OCI-LY3 (cell line): ENCODE measurements at regions not wholly inside any gene's neighbourhood (a gene's known extent, or its start where the extent isn't known, plus 50 kb on each side); places are given as distances from the start of the nearest gene placed in this dataset.

Experiments
- H2AFZ ChIP-seq: fragments of 200-600, 300-600 bp; shearing (Covaris generic); 2 replicates; pipeline ENCODE4 v1.6.0; 2014; ENCODE audit warnings: antibody characterized with exemption, low read depth, low read length
- H3K27ac ChIP-seq: fragments of 200-600, 300-600 bp; sonication (generic); 2 replicates; pipeline ENCODE4 v1.5.1; 2014; ENCODE audit warnings: mild to moderate bottlenecking, low read length, moderate library complexity, mixed read lengths
- H3K27me3 ChIP-seq: fragments of 200-600, 300-600 bp; sonication (generic); 2 replicates; pipeline ENCODE4 v1.6.1; 2014; ENCODE audit warnings: low read depth, low read length, mixed read lengths
- H3K36me3 ChIP-seq: fragments of 200-600, 300-600 bp; sonication (generic); replicated peaks from 2 replicates; pipeline ENCODE3; 2014; ENCODE audit warnings: low read depth, low read length, mixed read lengths
- H3K4me1 ChIP-seq: fragments of 300-600, 200-600 bp; sonication (generic); 2 replicates; pipeline ENCODE4 v1.6.1; 2014; ENCODE audit warnings: low read length, mixed read lengths
- H3K4me2 ChIP-seq: fragments of 200-600, 300-600 bp; sonication (generic); 2 replicates; pipeline ENCODE4 v1.6.1; 2014; ENCODE audit warnings: low read length, mixed read lengths
- H3K4me3 ChIP-seq: fragments of 300-600, 200-600 bp; sonication (generic); 2 replicates; pipeline ENCODE4 v1.5.1; 2014; ENCODE audit warnings: antibody characterized with exemption, mild to moderate bottlenecking, low read length, moderate library complexity
- H3K79me2 ChIP-seq: fragments of 300-600, 200-600 bp; shearing (Covaris generic); 2 replicates; pipeline ENCODE4 v1.6.1; 2014; ENCODE audit warnings: mild to moderate bottlenecking, low read length, mixed read lengths
- H3K9ac ChIP-seq: fragments of 300-600, 200-600 bp; shearing (Covaris generic); 2 replicates; pipeline ENCODE4 v1.6.0; 2014; ENCODE audit warnings: mild to moderate bottlenecking, low read length, moderate library complexity
- H3K9me3 ChIP-seq: fragments of 200-600, 300-600 bp; shearing (Covaris generic); 2 replicates; pipeline ENCODE4 v1.6.1; 2014; ENCODE audit warnings: low read length, mixed read lengths; ENCODE audit not compliant: insufficient read depth
- H4K20me1 ChIP-seq: fragments of 200-600, 300-600 bp; sonication (generic); 2 replicates; pipeline ENCODE4 v1.6.1; 2016; ENCODE audit warnings: low read length, mixed read lengths; ENCODE audit not compliant: insufficient read depth
- EZH2phosphoT487 ChIP-seq: fragments of 200-600 bp; shearing (Covaris generic); IDR thresholded peaks from 2 replicates; pipeline ENCODE4 v1.6.1; 2018; ENCODE audit warnings: antibody characterized with exemption, mixed run types, low read depth
- TF ChIP-seq, protein P1 (sequence below): fragments of 200-600, 300-600 bp; sonication (generic); IDR thresholded peaks from 2 replicates; pipeline ENCODE4 v1.5.1; 2014; ENCODE audit warnings: antibody characterized with exemption, low read length, low read depth

DNA sequence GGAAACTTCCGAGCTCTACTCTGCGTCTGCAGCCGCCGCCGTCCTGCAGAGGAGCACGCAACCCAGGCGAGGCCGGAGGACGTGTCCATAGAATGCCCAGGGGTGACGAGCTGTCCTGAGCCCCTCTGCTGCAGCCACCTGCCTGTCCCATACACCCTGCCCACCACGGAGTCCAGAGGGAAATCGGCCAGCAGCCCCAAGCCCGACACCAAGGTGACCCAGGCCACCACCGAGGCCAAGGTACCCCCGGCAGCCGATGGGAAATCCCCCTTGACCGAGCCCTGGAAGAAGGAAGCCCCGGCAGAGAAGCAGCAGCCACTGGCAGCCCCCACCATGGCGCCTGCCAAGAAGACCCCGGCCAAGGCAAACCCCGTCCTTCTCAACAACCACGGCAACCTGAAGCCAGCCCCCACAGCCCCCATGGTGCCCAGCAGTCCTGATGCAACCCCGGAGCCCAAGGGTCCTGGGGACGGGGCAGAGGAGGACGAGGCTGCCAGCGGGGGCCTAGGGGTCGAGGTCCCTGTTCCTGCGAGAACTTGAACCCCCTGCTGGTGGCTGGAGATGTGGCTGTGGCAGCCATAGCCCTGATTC lies 128.7 kb upstream of the C14orf180 start:
- Histone ChIP-seq H3K9ac (no peak overlapping the region), H3K4me3 (no peak overlapping the region), H3K36me3 (no peaks in the 10 kb centered on the region), H3K4me2 (no peak overlapping the region), H3K79me2 (no peaks in the 10 kb centered on the region), H4K20me1 (no peaks in the 10 kb centered on the region), H3K9me3 (0 out of 2 replicates have a peak, but pooled peaks cover 3% of the 10 kb centered on the region), H3K4me1 (no peaks in the 10 kb centered on the region), H3K27me3 (peaks cover 25% of the 10 kb centered on the region), H3K27ac (no peak overlapping the region), H2AFZ (no peak overlapping the region)
- TF ChIP-seq EZH2phosphoT487: no peak
- TF ChIP-seq, protein P1, sequence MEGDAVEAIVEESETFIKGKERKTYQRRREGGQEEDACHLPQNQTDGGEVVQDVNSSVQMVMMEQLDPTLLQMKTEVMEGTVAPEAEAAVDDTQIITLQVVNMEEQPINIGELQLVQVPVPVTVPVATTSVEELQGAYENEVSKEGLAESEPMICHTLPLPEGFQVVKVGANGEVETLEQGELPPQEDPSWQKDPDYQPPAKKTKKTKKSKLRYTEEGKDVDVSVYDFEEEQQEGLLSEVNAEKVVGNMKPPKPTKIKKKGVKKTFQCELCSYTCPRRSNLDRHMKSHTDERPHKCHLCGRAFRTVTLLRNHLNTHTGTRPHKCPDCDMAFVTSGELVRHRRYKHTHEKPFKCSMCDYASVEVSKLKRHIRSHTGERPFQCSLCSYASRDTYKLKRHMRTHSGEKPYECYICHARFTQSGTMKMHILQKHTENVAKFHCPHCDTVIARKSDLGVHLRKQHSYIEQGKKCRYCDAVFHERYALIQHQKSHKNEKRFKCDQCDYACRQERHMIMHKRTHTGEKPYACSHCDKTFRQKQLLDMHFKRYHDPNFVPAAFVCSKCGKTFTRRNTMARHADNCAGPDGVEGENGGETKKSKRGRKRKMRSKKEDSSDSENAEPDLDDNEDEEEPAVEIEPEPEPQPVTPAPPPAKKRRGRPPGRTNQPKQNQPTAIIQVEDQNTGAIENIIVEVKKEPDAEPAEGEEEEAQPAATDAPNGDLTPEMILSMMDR: no peak

DNA sequence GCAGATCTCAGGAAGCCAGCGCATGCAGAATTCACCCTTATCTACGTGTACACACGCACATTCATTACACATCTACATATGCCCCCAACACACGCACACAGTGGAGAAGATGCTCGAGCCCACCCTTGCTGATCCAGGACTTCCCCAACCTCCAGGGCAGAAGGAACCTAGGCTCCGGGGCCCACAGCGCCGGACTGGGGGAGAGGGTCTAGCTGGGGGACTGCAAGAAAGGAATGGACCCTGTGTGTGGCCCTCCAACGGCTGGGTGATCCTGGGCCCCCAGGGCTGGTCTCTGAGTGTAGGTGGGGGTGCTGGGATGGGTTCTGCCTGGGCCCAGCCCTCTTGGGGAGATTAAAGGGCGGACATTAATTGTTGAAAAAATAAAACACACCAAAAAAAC lies 128.1 kb upstream of the C14orf180 start:
- no peak overlapping the region for H3K9ac ChIP-seq
- H3K79me2 ChIP-seq: no peaks in the 10 kb centered on the region
- no peaks in the 10 kb centered on the region for H3K36me3 ChIP-seq
- H3K27me3 ChIP-seq: peaks cover 31% of the 10 kb centered on the region
- H3K27ac ChIP-seq: no peak overlapping the region
- no peaks in the 10 kb centered on the region for H3K4me1 ChIP-seq
- H4K20me1 ChIP-seq: no peaks in the 10 kb centered on the region
- no peak overlapping the region for H3K4me3 ChIP-seq
- TF ChIP-seq, protein P1: no peak
- TF ChIP-seq EZH2phosphoT487: no peak
- 0 out of 2 replicates have a peak, but pooled peaks cover 3% of the 10 kb centered on the region for H3K9me3 ChIP-seq
- H3K4me2 ChIP-seq: no peak overlapping the region
- H2AFZ ChIP-seq: no peak overlapping the region

DNA sequence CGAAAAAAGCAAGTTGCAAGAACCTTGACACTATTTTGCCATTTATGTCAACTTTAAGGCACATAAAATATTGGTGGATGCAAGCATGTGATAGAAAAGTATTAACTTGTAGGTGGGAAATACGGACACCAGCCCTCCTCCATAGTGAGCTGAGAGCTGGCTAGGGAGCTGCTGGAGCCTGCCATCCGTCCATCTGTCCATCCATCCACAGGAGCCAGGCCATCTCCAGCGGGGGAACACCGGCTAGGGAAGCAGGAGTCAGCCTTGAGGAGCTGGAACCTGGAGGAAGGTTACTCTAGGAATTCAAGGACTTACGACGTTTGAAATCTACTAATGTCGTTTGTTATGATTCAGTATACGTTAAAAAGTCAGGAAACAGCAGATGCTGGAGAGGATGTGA lies 120.7 kb upstream of the C14orf180 start:
- Histone ChIP-seq H2AFZ (no peak overlapping the region), H4K20me1 (no peaks in the 10 kb centered on the region), H3K36me3 (no peaks in the 10 kb centered on the region), H3K27me3 (peaks cover 17% of the 10 kb centered on the region; the same call in 1 of the 2 replicates), H3K9ac (no peak overlapping the region), H3K4me2 (no peak overlapping the region), H3K4me1 (no peaks in the 10 kb centered on the region), H3K9me3 (no peaks in the 10 kb centered on the region), H3K4me3 (no peak overlapping the region), H3K27ac (no peak overlapping the region), H3K79me2 (no peaks in the 10 kb centered on the region)
- TF ChIP-seq, protein P1: no peak
- no peak for TF ChIP-seq EZH2phosphoT487

DNA sequence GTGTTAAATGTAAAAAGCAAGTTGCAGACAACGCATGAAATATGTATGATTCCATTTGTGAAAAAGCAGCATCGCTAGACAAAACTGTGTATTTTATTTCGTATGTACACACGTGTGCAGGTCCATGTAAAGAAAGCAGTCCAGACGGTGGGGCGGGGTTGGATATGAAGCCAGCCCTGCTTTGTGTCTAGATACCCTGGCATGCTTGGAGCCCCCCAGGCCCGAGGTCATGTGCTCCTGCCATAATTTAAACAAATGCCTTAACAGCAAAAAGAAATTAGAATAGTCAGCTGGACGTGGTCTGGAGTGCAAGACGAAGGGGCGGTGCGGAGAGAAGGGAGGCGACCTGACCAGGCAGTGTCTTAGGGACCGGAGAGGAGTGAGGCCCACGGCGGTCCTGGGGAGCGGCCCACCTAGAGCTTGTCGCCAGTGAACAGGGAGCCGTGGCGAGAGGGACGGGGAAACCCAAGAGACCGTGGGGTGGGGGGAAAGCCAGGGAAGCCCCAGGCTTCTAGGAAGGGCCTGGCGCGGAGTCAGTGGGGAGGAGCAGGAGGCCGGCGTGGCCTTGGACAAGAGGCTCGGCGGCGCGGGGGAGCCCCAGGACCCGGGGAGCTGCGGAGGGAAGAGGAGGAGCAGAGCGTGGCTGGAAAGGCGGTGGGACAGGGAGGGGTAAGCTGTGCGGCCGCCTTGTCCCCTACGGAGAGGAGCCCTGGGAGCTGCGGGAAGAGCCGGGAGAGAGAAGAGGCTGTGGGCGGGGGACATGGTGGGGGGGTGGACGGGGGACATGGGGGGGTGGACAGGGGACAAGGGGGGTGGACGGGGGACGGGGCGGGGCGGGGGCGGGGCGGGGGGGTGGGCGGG lies 118.5 kb upstream of the C14orf180 start:
- Histone ChIP-seq H3K27me3 (peaks cover 13% of the 10 kb centered on the region; the same call in 1 of the 2 replicates), H4K20me1 (no peaks in the 10 kb centered on the region), H3K79me2 (no peaks in the 10 kb centered on the region), H2AFZ (no peak overlapping the region), H3K27ac (no peak overlapping the region), H3K4me3 (no peak overlapping the region), H3K4me1 (no peaks in the 10 kb centered on the region), H3K9ac (no peak overlapping the region), H3K9me3 (no peaks in the 10 kb centered on the region), H3K36me3 (no peaks in the 10 kb centered on the region), H3K4me2 (no peak overlapping the region)
- no peak for TF ChIP-seq EZH2phosphoT487
- TF ChIP-seq, protein P1: no peak
